ENCODE measurements at regions not wholly inside any gene's neighbourhood (a gene's known extent, or its start where the extent isn't known, plus 50 kb on each side); places are given as distances from the start of the nearest gene placed in this dataset.
A peak's percentile ranks its signal among the peaks of the same experiment; 100 is the strongest.

- no peak for TF ChIP-seq ZNF407 (CRISPR knock-in tag; IDR thresholded peaks at IDR 0.05; ENCODE audit: not compliant biosample characterization)
- TF ChIP-seq, protein P1, sequence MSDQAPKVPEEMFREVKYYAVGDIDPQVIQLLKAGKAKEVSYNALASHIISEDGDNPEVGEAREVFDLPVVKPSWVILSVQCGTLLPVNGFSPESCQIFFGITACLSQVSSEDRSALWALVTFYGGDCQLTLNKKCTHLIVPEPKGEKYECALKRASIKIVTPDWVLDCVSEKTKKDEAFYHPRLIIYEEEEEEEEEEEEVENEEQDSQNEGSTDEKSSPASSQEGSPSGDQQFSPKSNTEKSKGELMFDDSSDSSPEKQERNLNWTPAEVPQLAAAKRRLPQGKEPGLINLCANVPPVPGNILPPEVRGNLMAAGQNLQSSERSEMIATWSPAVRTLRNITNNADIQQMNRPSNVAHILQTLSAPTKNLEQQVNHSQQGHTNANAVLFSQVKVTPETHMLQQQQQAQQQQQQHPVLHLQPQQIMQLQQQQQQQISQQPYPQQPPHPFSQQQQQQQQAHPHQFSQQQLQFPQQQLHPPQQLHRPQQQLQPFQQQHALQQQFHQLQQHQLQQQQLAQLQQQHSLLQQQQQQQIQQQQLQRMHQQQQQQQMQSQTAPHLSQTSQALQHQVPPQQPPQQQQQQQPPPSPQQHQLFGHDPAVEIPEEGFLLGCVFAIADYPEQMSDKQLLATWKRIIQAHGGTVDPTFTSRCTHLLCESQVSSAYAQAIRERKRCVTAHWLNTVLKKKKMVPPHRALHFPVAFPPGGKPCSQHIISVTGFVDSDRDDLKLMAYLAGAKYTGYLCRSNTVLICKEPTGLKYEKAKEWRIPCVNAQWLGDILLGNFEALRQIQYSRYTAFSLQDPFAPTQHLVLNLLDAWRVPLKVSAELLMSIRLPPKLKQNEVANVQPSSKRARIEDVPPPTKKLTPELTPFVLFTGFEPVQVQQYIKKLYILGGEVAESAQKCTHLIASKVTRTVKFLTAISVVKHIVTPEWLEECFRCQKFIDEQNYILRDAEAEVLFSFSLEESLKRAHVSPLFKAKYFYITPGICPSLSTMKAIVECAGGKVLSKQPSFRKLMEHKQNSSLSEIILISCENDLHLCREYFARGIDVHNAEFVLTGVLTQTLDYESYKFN (CRISPR knock-in tag; conservative IDR thresholded peaks at IDR 0.05) = no peak
- TF ChIP-seq ZNF251 (CRISPR knock-in tag; IDR thresholded peaks at IDR 0.05) = no peak
- peak; percentile 61; the same call in 1 of the 2 replicates for TF ChIP-seq ZNF337 (CRISPR knock-in tag; IDR thresholded peaks at IDR 0.05; ENCODE audit: borderline replicate concordance, low read depth)
- TF ChIP-seq RBM39 (IDR thresholded peaks at IDR 0.05; ENCODE audit: low read depth, low read length, poor library complexity, severe bottlenecking) = peak; percentile 99
- no peak; the same call in 1 of the 2 replicates for TF ChIP-seq FOXK1 (CRISPR knock-in tag; IDR thresholded peaks at IDR 0.05; ENCODE audit: borderline replicate concordance, low read depth)
- no peak for TF ChIP-seq SP4 (CRISPR knock-in tag; IDR thresholded peaks at IDR 0.05)
- no peak for TF ChIP-seq ZNF749 (CRISPR knock-in tag; IDR thresholded peaks at IDR 0.05; ENCODE audit: borderline replicate concordance)
- no peak for TF ChIP-seq SIX4 (CRISPR knock-in tag; IDR thresholded peaks at IDR 0.05)
- TF ChIP-seq KLF12 (CRISPR knock-in tag; IDR thresholded peaks at IDR 0.05; ENCODE audit: borderline replicate concordance) = 0 out of 2 replicates have a peak, but pooled peaks have one; percentile 48
- TF ChIP-seq CENPBD1 (CRISPR knock-in tag; IDR thresholded peaks at IDR 0.05; ENCODE audit: borderline replicate concordance, low read depth) = no peak
- TF ChIP-seq ZKSCAN8 (CRISPR knock-in tag; IDR thresholded peaks at IDR 0.05; ENCODE audit: borderline replicate concordance) = no peak
- no peak for TF ChIP-seq ZNF577 (CRISPR knock-in tag; IDR thresholded peaks at IDR 0.05; ENCODE audit: borderline replicate concordance, low read depth)
- peak; percentile 48; the same call in 1 of the 2 replicates for TF ChIP-seq ZBTB7B (CRISPR knock-in tag; IDR thresholded peaks at IDR 0.05)
- TF ChIP-seq ZNF44 (CRISPR knock-in tag; IDR thresholded peaks at IDR 0.05) = no peak
- peak; percentile 94 for TF ChIP-seq PTBP1 (IDR thresholded peaks at IDR 0.05; ENCODE audit: low read depth, low read length, poor library complexity, severe bottlenecking)
- no peak for TF ChIP-seq SUZ12 (IDR thresholded peaks at IDR 0.05; ENCODE audit: low read depth, low read length)
Measured at GRCh38 chr6:27132532-27133280, 114.8 kb upstream of the PRSS16 start (continued).

All from HepG2 (cell line).